CD4-positive, alpha-beta T cell (primary cell): ENCODE measurements at regions not wholly inside any gene's neighbourhood (a gene's known extent, or its start where the extent isn't known, plus 50 kb on each side); places are given as distances from the start of the nearest gene placed in this dataset.

Experiments used
- ATAC-seq: fragments of 200-7000 bp; cut with Tn5 transposase; one replicate; pipeline ENCODE4 v1.10.0; 2022; ENCODE audit warnings: mild to moderate bottlenecking; ENCODE audit not compliant: poor library complexity
- CTCF ChIA-PET: fragments of 350-600 bp; sonication (Branson Sonifier 250); formaldehyde crosslinking; loops from one replicate; lab custom pipeline; 2021; ENCODE audit warnings: antibody characterized with exemption, inconsistent platforms; lab: Charles Lee
- POLR2A ChIA-PET: fragments of 350-600 bp; sonication (Branson Sonifier 250); formaldehyde crosslinking; loops from one replicate; lab custom pipeline; 2021; ENCODE audit warnings: antibody characterized with exemption, inconsistent platforms; lab: Charles Lee
- DNase-seq, 14 experiments: peaks; one replicate each; pipeline ENCODE4 v3.0.0-alpha.2; 2013 to 2020; ENCODE audit warnings: mixed read lengths in 2 of 14
- H3K27ac ChIP-seq, 2 donors: one replicate each; pipeline versions ENCODE4 v1.5.1 to v1.7.0; 2013; ENCODE audit warnings: low read length in 2 of 2, low read depth in 1 of 2, mild to moderate bottlenecking in 1 of 2
- H3K27me3 ChIP-seq, 2 experiments: 1 replicate in 1 of 2; 2 replicates in 1 of 2; pipeline versions ENCODE4 v1.6.1 to v1.7.0; 2013; ENCODE audit warnings: low read length in 2 of 2, control low read depth in 1 of 2, mild to moderate bottlenecking in 1 of 2, moderate library complexity in 1 of 2; ENCODE audit not compliant: insufficient read depth in 2 of 2, control insufficient read depth in 1 of 2
- H3K36me3 ChIP-seq: one replicate; pipeline ENCODE4 v1.6.1; 2013; ENCODE audit warnings: low read length, control low read depth; ENCODE audit not compliant: insufficient read depth
- H3K4me1 ChIP-seq: one replicate; pipeline ENCODE4 v1.6.1; 2013; ENCODE audit warnings: low read length, control low read depth; ENCODE audit not compliant: insufficient read depth
- H3K4me3 ChIP-seq: one replicate; pipeline ENCODE4 v1.5.1; 2013; ENCODE audit warnings: mild to moderate bottlenecking, low read length, moderate library complexity
- H3K9me3 ChIP-seq, 2 experiments: 1 replicate in 1 of 2; 2 replicates in 1 of 2; pipeline versions ENCODE4 v1.6.1 to v1.7.0; 2013; ENCODE audit warnings: low read length in 2 of 2, mild to moderate bottlenecking in 2 of 2, control low read depth in 1 of 2, moderate library complexity in 1 of 2; ENCODE audit not compliant: control insufficient read depth in 1 of 2, insufficient read depth in 1 of 2
- H3K27ac Mint-ChIP-seq: one replicate; pipeline ENCODE4 v1.8.0; 2020; ENCODE audit warnings: mixed read lengths
- H3K27me3 Mint-ChIP-seq: one replicate; pipeline ENCODE4 v1.8.0; 2021; ENCODE audit warnings: mixed read lengths
- H3K36me3 Mint-ChIP-seq: one replicate; pipeline ENCODE4 v1.8.0; 2021; ENCODE audit warnings: low read depth, mixed read lengths
- H3K4me1 Mint-ChIP-seq: one replicate; pipeline ENCODE4 v1.8.0; 2021; ENCODE audit warnings: low read depth, mixed read lengths
- H3K4me3 Mint-ChIP-seq: one replicate; pipeline ENCODE4 v1.8.0; 2020; ENCODE audit warnings: mild to moderate bottlenecking, mixed read lengths
- H3K9me3 Mint-ChIP-seq: one replicate; pipeline ENCODE4 v1.8.0; 2020; ENCODE audit warnings: mixed read lengths
- CTCF ChIP-seq: fragments of 200-600 bp; IDR thresholded peaks from one replicate; pipeline ENCODE4 v1.8.0; 2022; ENCODE audit warnings: antibody characterized with exemption, mild to moderate bottlenecking
- intact Hi-C, 2 experiments: fragments of 100-400 bp; cut with DNase I in 1 of 2; cut with micrococcal nuclease in 1 of 2; formaldehyde crosslinking; loops; one replicate each; pipeline versions ENCODE4 v1.15.1 to v1.9.0; 2023 to 2025; cut with DNase I, micrococcal nuclease

DNA sequence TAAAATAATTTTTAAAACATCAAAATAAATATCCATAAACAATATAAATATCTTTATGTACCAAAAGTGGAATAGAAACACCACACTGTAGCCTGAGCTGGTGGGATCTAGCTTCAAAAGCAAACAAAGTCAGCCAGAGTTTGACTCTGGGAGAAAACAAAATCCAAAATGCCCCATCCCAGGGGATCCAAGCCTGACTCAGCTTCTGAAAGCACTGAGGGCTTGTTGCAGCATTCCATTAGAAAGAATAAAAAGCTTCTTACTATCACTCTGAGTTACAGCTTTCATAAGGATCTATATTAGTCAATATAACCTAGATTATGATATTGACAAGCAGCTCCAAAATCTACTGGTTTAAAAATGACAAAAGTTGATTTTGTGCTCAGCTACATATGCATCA is 149.7 kb upstream of the ANKRD50 start:
- H3K4me1 Mint-ChIP-seq = no peaks in the 10 kb centered on the region
- H3K4me3 Mint-ChIP-seq = no peak overlapping the region
- Histone ChIP-seq H3K4me3 (no peak overlapping the region), H3K36me3 (no peaks in the 10 kb centered on the region), H3K27me3 (no peaks in the 10 kb centered on the region), H3K9me3 (no peaks in the 10 kb centered on the region), H3K4me1 (no peaks in the 10 kb centered on the region), H3K27ac (no peak overlapping the region)
- ChIA-PET POLR2A (no interaction called here), CTCF (interaction anchor here (1.4 kb wide), 1 partner anchor 9 kb away, joined by 3 read pairs; no protein-coding TSS in a partner anchor)
- TF ChIP-seq CTCF = no peak
- intact Hi-C loops = no loop called here
- no peaks in the 10 kb centered on the region for H3K27me3 Mint-ChIP-seq
- no peaks in the 10 kb centered on the region for H3K36me3 Mint-ChIP-seq
- DNase-seq (no peak), ATAC-seq (no peak)
- H3K9me3 Mint-ChIP-seq = no peaks in the 10 kb centered on the region
- H3K27ac Mint-ChIP-seq = no peak overlapping the region

DNA sequence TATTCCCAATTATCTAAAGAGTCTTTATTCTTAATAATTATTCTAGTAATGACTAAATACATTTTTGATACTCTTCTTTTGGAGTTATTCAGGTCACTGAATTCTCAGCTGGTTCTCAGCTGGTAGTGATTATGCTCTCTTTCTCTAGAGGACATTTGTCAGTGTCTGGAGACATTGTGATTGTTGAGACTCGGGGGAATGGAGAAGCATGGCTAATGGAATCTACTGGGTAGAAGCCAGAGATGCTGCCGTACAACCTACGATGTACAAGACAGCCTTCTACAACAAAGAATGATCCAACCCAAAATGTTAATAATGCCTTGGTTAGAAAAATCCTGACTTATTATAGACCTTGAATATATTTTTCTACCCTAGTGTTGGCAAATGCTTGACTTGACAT is 149.2 kb upstream of the ANKRD50 start:
- ChIA-PET CTCF (interaction anchor here (1.4 kb wide), 1 partner anchor 9 kb away, joined by 3 read pairs; no protein-coding TSS in a partner anchor), POLR2A (no interaction called here)
- Mint-ChIP-seq H3K27me3 (no peaks in the 10 kb centered on the region), H3K9me3 (no peaks in the 10 kb centered on the region), H3K27ac (no peak overlapping the region), H3K36me3 (no peaks in the 10 kb centered on the region), H3K4me1 (no peaks in the 10 kb centered on the region), H3K4me3 (no peak overlapping the region)
- DNase-seq (no peak), ATAC-seq (no peak)
- no peak overlapping the region for H3K4me3 ChIP-seq
- H3K27me3 ChIP-seq = no peaks in the 10 kb centered on the region
- intact Hi-C loops = no loop called here
- TF ChIP-seq CTCF = no peak
- H3K9me3 ChIP-seq = no peaks in the 10 kb centered on the region
- H3K27ac ChIP-seq = no peak overlapping the region
- no peaks in the 10 kb centered on the region for H3K4me1 ChIP-seq
- no peaks in the 10 kb centered on the region for H3K36me3 ChIP-seq

- Mint-ChIP-seq H3K4me3 (no peak overlapping the region), H3K9me3 (no peaks in the 10 kb centered on the region), H3K27ac (no peak overlapping the region), H3K4me1 (no peaks in the 10 kb centered on the region), H3K36me3 (no peaks in the 10 kb centered on the region), H3K27me3 (no peaks in the 10 kb centered on the region)
- H3K27ac ChIP-seq = no peak overlapping the region
- no peak for DNase-seq
- no peaks in the 10 kb centered on the region for H3K27me3 ChIP-seq
- TF ChIP-seq CTCF = no peak
- no peaks in the 10 kb centered on the region for H3K36me3 ChIP-seq
- ATAC-seq = no peak
- H3K4me3 ChIP-seq = no peak overlapping the region
- intact Hi-C loops = no loop called here
- no peaks in the 10 kb centered on the region for H3K4me1 ChIP-seq
- POLR2A ChIA-PET = no interaction called here
- CTCF ChIA-PET = no interaction called here
- H3K9me3 ChIP-seq = peaks cover 0 to 3% of the 10 kb centered on the region in 2 experiments
Observed at GRCh38 chr4:124854968-124855367, 142.4 kb upstream of the ANKRD50 start.
